GM12874 (cell line): ENCODE measurements at regions not wholly inside any gene's neighbourhood (a gene's known extent, or its start where the extent isn't known, plus 50 kb on each side); places are given as distances from the start of the nearest gene placed in this dataset.

ENCODE experiments used
- CTCF ChIP-seq: IDR thresholded peaks from 2 replicates; pipeline ENCODE4 v1.5.1; 2011; ENCODE audit warnings: low read depth, mild to moderate bottlenecking, control low read depth, low read length, moderate library complexity; ENCODE audit not compliant: insufficient read depth

- TF ChIP-seq CTCF, result no peak
Measured at GRCh38 chr2:8030573-8031303, 651.1 kb upstream of the ID2 start.

DNA sequence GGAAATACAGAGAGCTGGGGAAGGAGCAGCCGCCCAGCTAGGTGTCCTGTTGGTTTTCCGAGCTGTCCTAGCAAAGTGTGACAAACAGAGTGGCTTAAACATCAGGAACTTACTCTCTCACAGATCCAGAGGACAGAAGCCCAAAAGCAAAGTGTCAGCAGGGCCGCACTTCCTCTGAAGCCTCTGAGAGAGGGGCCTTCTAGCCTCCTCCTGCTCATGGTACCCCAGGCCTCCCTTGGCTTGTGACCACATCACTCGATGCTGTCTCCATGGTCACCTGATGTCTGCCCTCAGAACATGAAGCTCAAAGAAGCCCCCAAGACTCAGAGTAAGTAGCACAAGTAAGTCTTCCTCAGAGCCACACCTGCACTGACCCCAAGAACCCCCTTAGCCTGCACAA, 650.5 kb upstream of the ID2 start:
- TF ChIP-seq CTCF, result no peak

GRCh38 chr2:8033546-8034096, 648.2 kb upstream of the ID2 start:
- no peak for TF ChIP-seq CTCF

GRCh38 chr2:8036366-8036765, 645.5 kb upstream of the ID2 start:
- no peak for TF ChIP-seq CTCF

DNA sequence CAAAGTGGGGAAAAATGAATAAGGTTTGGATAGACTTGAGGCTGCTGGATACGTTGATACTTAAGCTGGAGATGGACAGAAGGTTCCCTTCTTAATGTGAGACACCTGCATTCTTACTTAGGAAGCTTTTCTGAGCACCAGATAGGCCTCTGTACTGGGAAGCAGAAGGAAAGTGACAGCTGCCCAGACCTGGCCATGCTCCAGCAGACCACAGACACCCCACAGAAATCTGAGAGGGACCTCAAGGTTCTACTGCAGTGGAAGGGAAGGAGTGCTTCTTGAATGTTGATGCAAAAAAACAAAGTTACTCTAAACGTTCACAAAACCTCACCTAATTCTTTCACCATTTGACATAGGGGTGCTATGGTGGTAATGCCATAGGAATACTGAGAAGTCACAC, 642.1 kb upstream of the ID2 start:
- TF ChIP-seq CTCF, result no peak

GRCh38 chr2:8043295-8043694, 638.6 kb upstream of the ID2 start:
- TF ChIP-seq CTCF, result no peak

- no peak for TF ChIP-seq CTCF
Measured at GRCh38 chr2:8044046-8044594, 637.7 kb upstream of the ID2 start.
